Endodermal cell (in vitro differentiated cells): ENCODE measurements at regions not wholly inside any gene's neighbourhood (a gene's known extent, or its start where the extent isn't known, plus 50 kb on each side); places are given as distances from the start of the nearest gene placed in this dataset.
"Not testable (repeated sequence)": the region's sequence is repeated elsewhere in the genome, so short reads cannot be mapped to it uniquely, and the experiment has no call there.

Experiments
- DNase-seq: peaks from one replicate; pipeline ENCODE4 v3.0.0-alpha.2; 2017
- H3K27ac ChIP-seq: 2 replicates; pipeline ENCODE4 v1.5.1; 2013; ENCODE audit warnings: mild to moderate bottlenecking, low read depth, low read length, moderate library complexity
- H3K27me3 ChIP-seq: 2 replicates; pipeline ENCODE4 v1.6.1; 2013; ENCODE audit warnings: mild to moderate bottlenecking, low read length, moderate library complexity; ENCODE audit not compliant: insufficient read depth, control insufficient read depth, poor library complexity, severe bottlenecking
- H3K36me3 ChIP-seq: 2 replicates; pipeline ENCODE4 v1.7.0; 2013; ENCODE audit warnings: mild to moderate bottlenecking, low read length, moderate library complexity; ENCODE audit not compliant: control insufficient read depth, insufficient read depth
- H3K4me1 ChIP-seq: one replicate; pipeline ENCODE4 v1.7.0; 2013; ENCODE audit warnings: low read length; ENCODE audit not compliant: control insufficient read depth, insufficient read depth
- H3K4me3 ChIP-seq: 2 replicates; pipeline ENCODE4 v1.5.1; 2013; ENCODE audit warnings: mild to moderate bottlenecking, low read length, moderate library complexity
- H3K9ac ChIP-seq: 2 replicates; pipeline ENCODE4 v1.6.1; 2013; ENCODE audit warnings: mild to moderate bottlenecking, low read length, moderate library complexity; ENCODE audit not compliant: poor library complexity, severe bottlenecking; ENCODE audit errors: extremely low read depth
- H3K9me3 ChIP-seq: 2 replicates; pipeline ENCODE4 v1.6.1; 2013; ENCODE audit warnings: mild to moderate bottlenecking, low read length, moderate library complexity; ENCODE audit not compliant: control insufficient read depth
- H3K27ac Mint-ChIP-seq: 2 replicates; pipeline ENCODE4 v1.8.0; 2020; ENCODE audit warnings: mixed read lengths
- H3K27me3 Mint-ChIP-seq: 2 replicates; pipeline ENCODE4 v1.8.0; 2021; ENCODE audit warnings: mild to moderate bottlenecking, mixed read lengths; ENCODE audit not compliant: insufficient read depth
- H3K36me3 Mint-ChIP-seq: 2 replicates; pipeline ENCODE4 v1.8.0; 2020; ENCODE audit warnings: low read depth, mixed read lengths
- H3K4me1 Mint-ChIP-seq: 2 replicates; pipeline ENCODE4 v1.8.0; 2020; ENCODE audit warnings: mixed read lengths
- H3K4me3 Mint-ChIP-seq: 2 replicates; pipeline ENCODE4 v1.8.0; 2020; ENCODE audit warnings: mild to moderate bottlenecking, moderate library complexity, mixed read lengths
- H3K9me3 Mint-ChIP-seq: 2 replicates; pipeline ENCODE4 v1.8.0; 2020; ENCODE audit warnings: mild to moderate bottlenecking, mixed read lengths
- WGBS, 2 experiments: methylation state at CpG; one replicate each; pipeline versions ENCODE4 v1.1.5 to v1.1.7; 2013; ENCODE audit warnings: missing lambda C conversion rate in 2 of 2, mixed read lengths in 1 of 2; ENCODE audit not compliant: insufficient coverage in 1 of 2, insufficient read length in 1 of 2; 5-methylcytosine and 5-hydroxymethylcytosine counted together
- TF ChIP-seq, protein P1 (sequence below): fragments of 200-600 bp; sonication (generic); conservative IDR thresholded peaks from 2 replicates; pipeline ENCODE4 v1.5.0; 2021; ENCODE audit warnings: antibody characterized with exemption, mild to moderate bottlenecking

DNA sequence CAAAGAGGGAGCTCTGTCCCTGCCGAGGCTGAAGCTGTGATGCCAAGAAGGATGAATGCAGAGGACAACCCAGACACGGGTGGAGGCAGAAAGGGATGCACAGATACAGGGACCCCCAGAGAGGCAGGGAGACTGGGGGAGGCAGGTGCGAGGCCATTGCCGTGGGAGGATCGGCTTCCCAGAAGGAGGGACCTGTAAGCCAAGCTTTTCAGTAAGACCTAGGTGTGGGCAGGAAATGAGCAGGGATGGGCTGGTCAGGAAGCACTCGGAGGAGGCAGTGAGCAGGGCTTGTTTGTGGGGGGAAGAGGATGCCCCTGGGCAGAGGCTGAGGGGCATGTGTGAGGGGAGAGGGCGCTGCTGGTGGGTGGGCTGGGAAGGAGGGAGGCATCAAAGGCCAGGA, 67.7 kb upstream of the WNT4 start:
- peaks cover 6% of the 10 kb centered on the region for H3K27me3 Mint-ChIP-seq
- Histone ChIP-seq H3K4me3 (no peak overlapping the region), H3K4me1 (peaks cover 21% of the 10 kb centered on the region), H3K27me3 (no peaks in the 10 kb centered on the region), H3K9ac (no peak overlapping the region), H3K9me3 (no peaks in the 10 kb centered on the region), H3K27ac (no peak overlapping the region), H3K36me3 (no peaks in the 10 kb centered on the region)
- no peak overlapping the region for H3K27ac Mint-ChIP-seq
- peak; percentile 55 for DNase-seq
- H3K4me1 Mint-ChIP-seq: peaks cover 21% of the 10 kb centered on the region
- WGBS, 2 experiments: 81 to 82% methylated on average over 5 to 7 of the region's 7 CpGs
- H3K9me3 Mint-ChIP-seq: no peaks in the 10 kb centered on the region
- TF ChIP-seq, protein P1, sequence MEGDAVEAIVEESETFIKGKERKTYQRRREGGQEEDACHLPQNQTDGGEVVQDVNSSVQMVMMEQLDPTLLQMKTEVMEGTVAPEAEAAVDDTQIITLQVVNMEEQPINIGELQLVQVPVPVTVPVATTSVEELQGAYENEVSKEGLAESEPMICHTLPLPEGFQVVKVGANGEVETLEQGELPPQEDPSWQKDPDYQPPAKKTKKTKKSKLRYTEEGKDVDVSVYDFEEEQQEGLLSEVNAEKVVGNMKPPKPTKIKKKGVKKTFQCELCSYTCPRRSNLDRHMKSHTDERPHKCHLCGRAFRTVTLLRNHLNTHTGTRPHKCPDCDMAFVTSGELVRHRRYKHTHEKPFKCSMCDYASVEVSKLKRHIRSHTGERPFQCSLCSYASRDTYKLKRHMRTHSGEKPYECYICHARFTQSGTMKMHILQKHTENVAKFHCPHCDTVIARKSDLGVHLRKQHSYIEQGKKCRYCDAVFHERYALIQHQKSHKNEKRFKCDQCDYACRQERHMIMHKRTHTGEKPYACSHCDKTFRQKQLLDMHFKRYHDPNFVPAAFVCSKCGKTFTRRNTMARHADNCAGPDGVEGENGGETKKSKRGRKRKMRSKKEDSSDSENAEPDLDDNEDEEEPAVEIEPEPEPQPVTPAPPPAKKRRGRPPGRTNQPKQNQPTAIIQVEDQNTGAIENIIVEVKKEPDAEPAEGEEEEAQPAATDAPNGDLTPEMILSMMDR: no peak
- no peak overlapping the region for H3K4me3 Mint-ChIP-seq
- no peaks in the 10 kb centered on the region for H3K36me3 Mint-ChIP-seq

DNA sequence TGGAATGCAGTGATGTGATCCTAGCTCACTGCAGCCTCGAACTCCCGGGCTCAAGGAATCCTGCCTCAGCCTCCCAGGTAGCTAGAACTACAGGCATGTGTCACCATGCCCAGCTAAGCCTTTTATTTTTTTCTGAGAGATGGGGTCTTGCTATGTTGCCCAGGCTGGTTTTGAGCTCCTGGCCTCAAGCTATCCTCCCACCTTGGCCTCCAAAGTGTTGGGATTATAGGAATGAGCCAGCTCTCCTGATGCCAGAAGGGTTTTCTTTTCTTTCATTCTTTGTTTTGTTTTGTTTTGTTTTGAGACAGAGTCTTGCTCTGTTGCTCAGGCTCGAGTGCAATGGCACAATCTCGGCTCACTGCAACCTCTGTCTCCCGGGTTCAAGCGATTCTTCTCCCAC, 68.6 kb upstream of the WNT4 start:
- peaks cover 21% of the 10 kb centered on the region for H3K4me1 Mint-ChIP-seq
- not testable (repeated sequence) for H3K4me3 ChIP-seq, H3K27ac Mint-ChIP-seq, H3K9me3 Mint-ChIP-seq, H3K4me3 Mint-ChIP-seq, H3K9ac ChIP-seq, H3K9me3 ChIP-seq, H3K36me3 Mint-ChIP-seq, H3K27me3 ChIP-seq, H3K36me3 ChIP-seq, H3K27me3 Mint-ChIP-seq, H3K27ac ChIP-seq
- H3K4me1 ChIP-seq: peaks cover 21% of the 10 kb centered on the region
- 91% methylated on average over 4 to 6 of the region's 6 CpGs for WGBS, 2 experiments
- peak; percentile 21 for DNase-seq

DNA sequence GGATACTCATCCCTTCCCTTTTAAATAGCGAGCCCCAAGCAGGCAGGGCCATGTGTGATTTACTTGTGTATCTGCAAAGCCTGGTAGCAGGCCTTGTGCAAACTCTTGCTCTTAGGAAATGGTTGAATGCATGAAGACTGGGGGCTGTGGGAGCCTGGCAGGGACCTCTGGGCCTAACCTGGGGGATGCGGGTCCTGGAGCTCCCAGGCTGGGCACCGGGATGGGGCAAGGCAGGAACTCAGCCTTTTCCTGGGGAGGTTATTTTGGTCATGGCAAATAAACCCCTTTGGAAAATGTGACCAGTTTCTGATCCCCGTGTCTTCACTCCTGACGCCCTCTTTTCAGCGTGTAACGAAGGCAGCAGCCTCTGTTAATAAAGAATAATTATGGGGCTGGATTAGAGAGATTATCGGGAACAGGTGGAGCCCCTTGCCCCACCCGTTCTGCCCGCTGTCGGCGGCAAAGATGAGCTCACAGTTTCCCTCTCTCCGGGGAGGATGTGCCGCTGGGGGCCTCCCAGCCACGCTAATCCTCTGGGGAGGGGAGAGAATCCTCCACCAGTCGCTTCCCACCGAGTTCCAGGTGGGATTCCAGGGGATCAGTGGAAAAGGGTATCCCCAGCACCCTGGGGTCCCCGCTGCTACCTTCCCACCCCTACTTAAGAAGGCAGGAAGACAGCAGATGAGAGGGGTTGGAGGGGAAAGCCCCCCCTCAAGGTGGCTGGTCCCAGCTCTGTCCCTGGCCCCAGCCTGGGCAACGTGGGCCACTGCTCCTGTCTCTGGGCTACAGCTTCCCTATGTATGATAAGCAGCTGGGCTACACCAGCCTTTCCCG, 69.7 kb upstream of the WNT4 start:
- no peak overlapping the region for H3K27ac Mint-ChIP-seq
- peaks cover 21% of the 10 kb centered on the region for H3K4me1 Mint-ChIP-seq
- TF ChIP-seq, protein P1: no peak
- no peak overlapping the region for H3K4me3 Mint-ChIP-seq
- Histone ChIP-seq H3K36me3 (no peaks in the 10 kb centered on the region), H3K27ac (no peak overlapping the region), H3K4me3 (no peak overlapping the region), H3K4me1 (peaks cover 20% of the 10 kb centered on the region), H3K9me3 (no peaks in the 10 kb centered on the region), H3K9ac (no peak overlapping the region), H3K27me3 (no peaks in the 10 kb centered on the region)
- H3K27me3 Mint-ChIP-seq: peaks cover 4% of the 10 kb centered on the region
- DNase-seq: peak; percentile 41
- no peaks in the 10 kb centered on the region for H3K9me3 Mint-ChIP-seq
- no peaks in the 10 kb centered on the region for H3K36me3 Mint-ChIP-seq
- WGBS, 2 experiments: 66 to 83% methylated on average over 5 to 20 of the region's 20 CpGs
